Immature natural killer cell (primary cell): ENCODE measurements at regions not wholly inside any gene's neighbourhood (a gene's known extent, or its start where the extent isn't known, plus 50 kb on each side); places are given as distances from the start of the nearest gene placed in this dataset.
"Not testable (repeated sequence)": the region's sequence is repeated elsewhere in the genome, so short reads cannot be mapped to it uniquely, and the experiment has no call there.

ENCODE experiments used
- DNase-seq, 3 donors: peaks; one replicate each; pipeline ENCODE4 v3.0.0; 2022; ENCODE audit warnings: mixed read lengths in 1 of 3
- H3K27ac Mint-ChIP-seq, 6 donors: one replicate each; pipeline ENCODE4 v1.8.0; 2020; ENCODE audit warnings: mixed read lengths in 6 of 6, mild to moderate bottlenecking in 5 of 6, inconsistent platforms in 4 of 6, moderate library complexity in 3 of 6
- H3K27me3 Mint-ChIP-seq, 3 donors: one replicate each; pipeline ENCODE4 v1.8.0; 2020 to 2021; ENCODE audit warnings: low read depth in 3 of 3, mild to moderate bottlenecking in 3 of 3, mixed read lengths in 3 of 3, moderate library complexity in 3 of 3, inconsistent platforms in 1 of 3
- H3K36me3 Mint-ChIP-seq, 3 donors: one replicate each; pipeline ENCODE4 v1.8.0; 2020; ENCODE audit warnings: mixed read lengths in 3 of 3, inconsistent platforms in 2 of 3, mild to moderate bottlenecking in 2 of 3
- H3K4me1 Mint-ChIP-seq, 2 donors: one replicate each; pipeline ENCODE4 v1.8.0; 2020; ENCODE audit warnings: inconsistent platforms in 2 of 2, mild to moderate bottlenecking in 2 of 2, mixed read lengths in 2 of 2, moderate library complexity in 1 of 2
- H3K4me3 Mint-ChIP-seq, 5 donors: one replicate each; pipeline ENCODE4 v1.8.0; 2020; ENCODE audit warnings: mild to moderate bottlenecking in 5 of 5, mixed read lengths in 5 of 5, inconsistent platforms in 3 of 5, moderate library complexity in 3 of 5
- H3K9me3 Mint-ChIP-seq, 6 donors: one replicate each; pipeline ENCODE4 v1.8.0; 2020; ENCODE audit warnings: mild to moderate bottlenecking in 6 of 6, mixed read lengths in 6 of 6, inconsistent platforms in 4 of 6, moderate library complexity in 3 of 6

- Mint-ChIP-seq H3K27ac (no peak overlapping the region), H3K36me3 (no peaks in the 10 kb centered on the region), H3K27me3 (peaks cover 0 to under 1% (median 0%) of the 10 kb centered on the region in 3 donors), H3K9me3 (peaks cover 12 to 41% (median 21%) of the 10 kb centered on the region in 6 donors), H3K4me1 (no peaks in the 10 kb centered on the region), H3K4me3 (no peak overlapping the region)
- DNase-seq: no peak
Observed at GRCh38 chr18:42334931-42335330, 379.9 kb downstream of the PIK3C3 start.

- no peak for DNase-seq
- peaks cover 0 to 2% (median 0%) of the 10 kb centered on the region in 3 donors for H3K27me3 Mint-ChIP-seq
- no peaks in the 10 kb centered on the region for H3K4me1 Mint-ChIP-seq
- no peaks in the 10 kb centered on the region for H3K36me3 Mint-ChIP-seq
- H3K9me3 Mint-ChIP-seq: peaks cover 7 to 50% (median 23%) of the 10 kb centered on the region in 6 donors
- no peak overlapping the region for H3K4me3 Mint-ChIP-seq
- H3K27ac Mint-ChIP-seq: no peak overlapping the region
Observed at GRCh38 chr18:42336139-42336538, 381.1 kb downstream of the PIK3C3 start.

- H3K4me3 Mint-ChIP-seq, H3K27me3 Mint-ChIP-seq, H3K4me1 Mint-ChIP-seq, DNase-seq, H3K36me3 Mint-ChIP-seq, H3K27ac Mint-ChIP-seq: not testable (repeated sequence)
- H3K9me3 Mint-ChIP-seq: peaks cover 5 to 46% (median 22%) of the 10 kb centered on the region in 6 donors
Observed at GRCh38 chr18:42337337-42337736, 382.3 kb downstream of the PIK3C3 start.

DNA sequence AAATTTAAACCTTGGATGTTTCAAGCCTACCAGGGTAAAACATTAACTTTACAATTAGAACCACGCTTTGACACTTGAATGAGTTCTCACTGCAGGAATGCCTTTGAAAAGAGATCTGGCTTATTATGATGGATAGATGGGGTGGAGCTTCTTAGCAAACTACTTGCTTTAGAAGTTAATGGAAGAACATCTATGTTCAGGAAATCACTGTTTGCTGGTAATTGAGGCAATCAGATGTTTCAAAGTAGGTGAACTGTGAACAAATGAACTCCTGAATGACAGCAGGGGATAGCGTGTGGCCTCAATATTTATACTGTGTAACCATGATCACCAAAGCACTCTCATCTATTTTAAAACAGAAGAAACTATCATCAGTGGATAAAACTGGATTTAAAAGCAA, 383.6 kb downstream of the PIK3C3 start:
- Mint-ChIP-seq H3K4me3 (no peak overlapping the region), H3K4me1 (no peaks in the 10 kb centered on the region), H3K27ac (no peak overlapping the region), H3K27me3 (peaks cover 0 to 2% (median 0%) of the 10 kb centered on the region in 3 donors), H3K9me3 (peaks cover 3 to 42% (median 19%) of the 10 kb centered on the region in 6 donors), H3K36me3 (no peaks in the 10 kb centered on the region)
- DNase-seq: no peak

DNA sequence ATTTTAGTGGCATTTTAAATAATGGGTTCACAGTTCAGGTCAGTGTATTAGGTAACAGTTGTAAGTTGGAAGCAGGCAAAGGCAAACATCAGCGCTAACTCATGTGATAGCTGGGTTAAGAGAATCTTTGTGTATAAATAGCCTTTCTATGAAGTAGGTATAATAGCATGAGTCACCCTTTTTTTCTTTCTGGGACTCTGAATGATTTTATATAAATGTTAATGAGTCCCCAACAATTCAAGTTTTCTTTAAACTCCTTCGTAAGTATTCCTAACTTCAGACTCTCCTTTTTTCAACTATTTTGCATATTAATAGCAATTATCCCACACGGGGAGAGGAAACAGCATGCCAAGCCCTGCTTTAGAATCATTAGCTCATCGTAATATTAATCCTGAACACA, 384.3 kb downstream of the PIK3C3 start:
- Mint-ChIP-seq H3K4me1 (no peaks in the 10 kb centered on the region), H3K4me3 (no peak overlapping the region), H3K27ac (no peak overlapping the region), H3K36me3 (no peaks in the 10 kb centered on the region), H3K9me3 (peaks cover 3 to 42% (median 17%) of the 10 kb centered on the region in 6 donors), H3K27me3 (peaks cover 0 to 2% (median 0%) of the 10 kb centered on the region in 3 donors)
- no peak for DNase-seq

GRCh38 chr18:42340423-42341009, 385.5 kb downstream of the PIK3C3 start:
- Mint-ChIP-seq H3K4me1 (no peaks in the 10 kb centered on the region), H3K27me3 (peaks cover 0 to 2% (median 0%) of the 10 kb centered on the region in 3 donors), H3K36me3 (no peaks in the 10 kb centered on the region), H3K27ac (no peak overlapping the region), H3K9me3 (peaks cover 2 to 35% (median 12%) of the 10 kb centered on the region in 6 donors), H3K4me3 (no peak overlapping the region)
- DNase-seq: no peak

- Mint-ChIP-seq H3K36me3 (no peaks in the 10 kb centered on the region), H3K4me1 (no peaks in the 10 kb centered on the region), H3K9me3 (peaks cover 3 to 29% (median 9%) of the 10 kb centered on the region in 6 donors), H3K27me3 (peaks cover 0 to 2% (median 0%) of the 10 kb centered on the region in 3 donors), H3K4me3 (no peak overlapping the region), H3K27ac (no peak overlapping the region)
- no peak for DNase-seq
Observed at GRCh38 chr18:42341423-42341822, 386.4 kb downstream of the PIK3C3 start.

DNA sequence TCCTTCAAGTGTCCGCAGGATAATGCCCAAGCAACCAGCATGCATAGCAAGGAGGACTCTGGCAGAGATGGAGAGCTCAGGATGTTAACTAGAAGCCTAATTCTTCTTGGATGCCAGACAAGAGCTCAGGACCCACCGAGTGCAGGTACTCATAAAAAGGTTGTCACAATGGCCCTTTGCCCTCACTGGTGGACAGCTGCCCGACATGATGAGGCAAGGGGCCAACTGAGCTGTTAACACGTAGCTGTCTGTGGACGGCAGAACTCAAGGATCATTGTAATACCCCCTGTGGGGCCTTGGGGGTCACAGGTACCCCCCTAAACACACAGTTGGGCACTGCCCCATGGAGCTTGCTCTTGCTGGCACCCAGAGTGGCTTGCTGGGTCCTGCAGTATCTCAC, 393.7 kb downstream of the PIK3C3 start:
- H3K36me3 Mint-ChIP-seq: no peaks in the 10 kb centered on the region

DNA sequence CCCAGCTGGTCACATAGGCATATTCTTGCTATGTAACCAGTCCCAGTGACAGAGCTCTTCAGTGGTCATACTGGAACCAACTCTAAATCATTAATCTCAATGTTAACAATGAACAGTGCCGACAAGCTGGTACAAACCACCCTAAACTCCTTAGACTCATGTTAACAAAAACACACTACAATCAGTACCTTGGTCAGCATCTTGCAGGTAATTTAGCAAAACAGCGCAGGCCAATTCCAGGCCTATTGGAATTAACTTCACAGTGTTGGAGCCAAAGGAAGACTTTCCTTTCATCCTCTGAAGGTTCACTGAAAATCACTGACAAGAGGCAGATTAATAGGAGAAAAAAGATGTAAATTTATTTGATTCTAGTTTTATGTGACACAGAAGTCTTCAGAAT, 396.4 kb downstream of the PIK3C3 start:
- no peak for DNase-seq
- Mint-ChIP-seq H3K27ac (no peak overlapping the region), H3K9me3 (peaks cover 0 to 9% (median 2%) of the 10 kb centered on the region in 6 donors), H3K4me3 (no peak overlapping the region), H3K36me3 (no peaks in the 10 kb centered on the region), H3K27me3 (no peaks in the 10 kb centered on the region), H3K4me1 (no peaks in the 10 kb centered on the region)

More for the DNA sequence above, 393.7 kb downstream of the PIK3C3 start:
- Mint-ChIP-seq H3K4me3 (no peak overlapping the region), H3K4me1 (no peaks in the 10 kb centered on the region), H3K27ac (no peak overlapping the region), H3K27me3 (no peaks in the 10 kb centered on the region), H3K9me3 (peaks cover 0 to 9% (median 4%) of the 10 kb centered on the region in 6 donors)
- DNase-seq: no peak

GRCh38 chr18:42360716-42361115, 405.7 kb downstream of the PIK3C3 start:
- Mint-ChIP-seq H3K4me1 (no peaks in the 10 kb centered on the region), H3K4me3 (no peak overlapping the region), H3K9me3 (peaks cover 3 to 20% (median 7%) of the 10 kb centered on the region in 6 donors), H3K27me3 (peaks cover 0 to 4% (median 2%) of the 10 kb centered on the region in 3 donors), H3K36me3 (no peaks in the 10 kb centered on the region), H3K27ac (no peak overlapping the region)
- DNase-seq: no peak

DNA sequence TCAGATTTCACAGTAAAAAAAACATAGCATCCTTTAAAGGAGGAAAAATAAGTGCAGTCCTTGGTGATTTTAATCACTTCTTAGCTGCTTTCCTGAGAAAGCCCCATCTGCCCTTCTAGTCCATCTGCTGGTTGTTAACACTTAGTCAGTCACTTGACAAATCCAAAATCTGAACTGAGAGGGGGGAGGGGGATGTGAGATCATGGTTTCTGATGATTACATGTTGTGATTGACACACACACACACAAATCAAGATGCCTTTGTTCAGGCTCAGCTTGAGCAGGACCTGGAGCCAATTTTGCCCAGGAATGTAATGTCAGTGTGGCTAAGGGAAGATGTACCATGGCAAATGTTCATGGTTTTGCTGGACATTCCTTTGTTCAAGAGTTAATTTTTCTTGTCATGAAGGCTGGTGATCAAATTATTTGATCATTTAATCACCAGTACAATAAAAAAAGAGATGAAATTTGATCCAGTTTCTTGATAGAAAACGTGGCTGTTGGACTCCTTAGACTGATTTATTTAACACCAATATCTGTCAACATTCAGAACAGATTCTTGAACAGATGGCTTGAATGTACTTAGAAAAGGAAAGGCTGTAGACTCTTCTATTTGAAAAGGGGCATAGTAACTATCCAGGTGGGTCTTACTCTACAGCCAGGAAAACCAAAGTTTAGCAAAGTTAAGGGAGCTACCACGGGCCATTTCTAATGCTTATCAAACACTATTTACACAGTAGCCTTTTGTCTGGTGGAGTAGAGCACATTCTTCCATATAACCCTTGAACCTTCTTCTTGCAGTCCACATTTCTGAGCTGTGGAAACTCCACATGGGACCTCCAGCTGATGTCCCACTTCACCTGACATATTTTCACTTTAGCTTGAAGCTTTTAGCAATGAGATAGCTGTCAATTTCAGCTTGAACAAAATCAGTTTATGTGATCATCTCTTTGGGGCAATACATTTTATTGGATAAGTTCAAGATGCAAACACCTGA, 408.7 kb downstream of the PIK3C3 start:
- Mint-ChIP-seq H3K36me3 (no peaks in the 10 kb centered on the region), H3K4me3 (no peak overlapping the region), H3K27ac (no peak overlapping the region), H3K27me3 (peaks cover 0 to 4% (median 3%) of the 10 kb centered on the region in 3 donors), H3K4me1 (no peaks in the 10 kb centered on the region), H3K9me3 (peaks cover 2 to 15% (median 8%) of the 10 kb centered on the region in 6 donors)
- DNase-seq: no peak

DNA sequence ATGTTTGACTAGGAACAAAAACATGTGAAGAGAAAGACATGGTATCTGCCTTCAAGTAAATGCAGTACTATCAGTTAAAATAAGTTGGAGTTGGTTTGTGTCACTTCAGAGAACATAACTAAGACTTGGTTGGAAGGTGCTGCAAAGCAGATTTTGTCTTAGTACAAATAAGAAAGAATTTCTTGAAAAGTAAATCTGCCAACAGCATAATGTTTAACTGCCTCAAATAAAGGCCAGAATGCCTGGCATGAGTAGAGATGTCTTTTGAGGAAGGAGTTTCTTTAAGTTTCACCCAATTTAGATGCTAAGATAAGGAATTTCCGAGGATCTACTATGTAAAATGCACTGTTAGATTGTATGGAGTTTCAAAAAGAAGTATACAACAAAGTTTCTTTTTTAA, 409.7 kb downstream of the PIK3C3 start:
- no peak overlapping the region for H3K27ac Mint-ChIP-seq
- DNase-seq: no peak
- H3K4me3 Mint-ChIP-seq: no peak overlapping the region
- H3K27me3 Mint-ChIP-seq: peaks cover 0 to 6% (median 4%) of the 10 kb centered on the region in 3 donors
- no peaks in the 10 kb centered on the region for H3K36me3 Mint-ChIP-seq
- no peaks in the 10 kb centered on the region for H3K4me1 Mint-ChIP-seq
- peaks cover 2 to 17% (median 8%) of the 10 kb centered on the region in 6 donors for H3K9me3 Mint-ChIP-seq

DNA sequence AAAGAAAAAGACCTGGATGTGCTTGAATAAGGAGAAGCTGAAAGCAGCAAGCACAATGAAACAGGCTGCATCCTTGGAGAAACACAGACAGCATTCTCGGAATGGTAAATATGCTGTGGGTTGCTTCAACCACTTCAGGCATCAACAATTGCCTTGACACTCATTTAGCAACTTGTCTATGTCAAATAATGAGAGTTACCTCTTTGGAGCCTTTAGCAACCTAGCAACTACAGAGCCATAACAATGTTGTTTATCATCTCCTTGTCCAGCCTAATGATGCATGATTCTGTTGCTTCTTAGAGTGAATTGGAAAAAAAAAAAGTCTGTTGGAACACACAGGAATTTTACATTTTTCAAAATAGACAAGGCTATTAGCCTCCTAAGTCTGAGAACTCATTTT, 410.6 kb downstream of the PIK3C3 start:
- Mint-ChIP-seq H3K4me3 (no peak overlapping the region), H3K27me3 (peaks cover 0 to 6% (median 6%) of the 10 kb centered on the region in 3 donors), H3K9me3 (peaks cover 2 to 16% (median 12%) of the 10 kb centered on the region in 6 donors), H3K27ac (no peak overlapping the region), H3K4me1 (no peaks in the 10 kb centered on the region), H3K36me3 (no peaks in the 10 kb centered on the region)
- no peak for DNase-seq

- no peak overlapping the region for H3K4me3 Mint-ChIP-seq
- DNase-seq: no peak
- no peak overlapping the region for H3K27ac Mint-ChIP-seq
- no peaks in the 10 kb centered on the region for H3K4me1 Mint-ChIP-seq
- H3K27me3 Mint-ChIP-seq: peaks cover 0 to 3% (median 3%) of the 10 kb centered on the region in 3 donors
- H3K9me3 Mint-ChIP-seq: peaks cover 0 to 31% (median 14%) of the 10 kb centered on the region in 6 donors
- no peaks in the 10 kb centered on the region for H3K36me3 Mint-ChIP-seq
Observed at GRCh38 chr18:42373584-42373983, 418.6 kb downstream of the PIK3C3 start.
